HG02678 (cell line): ENCODE measurements at regions not wholly inside any gene's neighbourhood (a gene's known extent, or its start where the extent isn't known, plus 50 kb on each side); places are given as distances from the start of the nearest gene placed in this dataset.

Source experiments
- ATAC-seq: cut with Tn5 transposase; IDR thresholded peaks from one replicate; pipeline ENCODE4 v1.9.1; 2021; ENCODE audit warnings: mild to moderate bottlenecking, moderate library complexity; ENCODE audit not compliant: unreplicated experiment

- ATAC-seq = no peak
Measured at GRCh38 chr10:78768876-78769275, 299.9 kb upstream of the ZMIZ1 start.

DNA sequence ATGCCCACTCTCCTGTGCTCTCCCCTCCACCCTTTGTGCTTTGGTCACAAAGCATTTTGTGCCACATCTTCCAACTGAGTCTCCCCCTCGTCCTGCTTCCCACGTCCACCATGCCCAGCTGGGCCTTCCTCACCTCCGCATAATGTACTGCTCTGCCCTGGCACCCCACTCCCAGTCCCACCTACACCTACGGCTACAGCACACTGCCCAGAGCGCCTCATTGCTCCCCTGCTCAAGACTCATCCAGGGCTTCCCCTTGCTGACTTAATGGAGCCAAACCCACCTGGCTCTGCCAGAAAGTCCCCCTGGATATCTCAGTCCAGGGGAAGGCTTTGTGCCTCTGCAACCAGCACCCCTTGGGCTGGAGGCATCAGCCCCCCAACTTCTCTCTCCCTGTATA is 299.2 kb upstream of the ZMIZ1 start:
- ATAC-seq = no peak

DNA sequence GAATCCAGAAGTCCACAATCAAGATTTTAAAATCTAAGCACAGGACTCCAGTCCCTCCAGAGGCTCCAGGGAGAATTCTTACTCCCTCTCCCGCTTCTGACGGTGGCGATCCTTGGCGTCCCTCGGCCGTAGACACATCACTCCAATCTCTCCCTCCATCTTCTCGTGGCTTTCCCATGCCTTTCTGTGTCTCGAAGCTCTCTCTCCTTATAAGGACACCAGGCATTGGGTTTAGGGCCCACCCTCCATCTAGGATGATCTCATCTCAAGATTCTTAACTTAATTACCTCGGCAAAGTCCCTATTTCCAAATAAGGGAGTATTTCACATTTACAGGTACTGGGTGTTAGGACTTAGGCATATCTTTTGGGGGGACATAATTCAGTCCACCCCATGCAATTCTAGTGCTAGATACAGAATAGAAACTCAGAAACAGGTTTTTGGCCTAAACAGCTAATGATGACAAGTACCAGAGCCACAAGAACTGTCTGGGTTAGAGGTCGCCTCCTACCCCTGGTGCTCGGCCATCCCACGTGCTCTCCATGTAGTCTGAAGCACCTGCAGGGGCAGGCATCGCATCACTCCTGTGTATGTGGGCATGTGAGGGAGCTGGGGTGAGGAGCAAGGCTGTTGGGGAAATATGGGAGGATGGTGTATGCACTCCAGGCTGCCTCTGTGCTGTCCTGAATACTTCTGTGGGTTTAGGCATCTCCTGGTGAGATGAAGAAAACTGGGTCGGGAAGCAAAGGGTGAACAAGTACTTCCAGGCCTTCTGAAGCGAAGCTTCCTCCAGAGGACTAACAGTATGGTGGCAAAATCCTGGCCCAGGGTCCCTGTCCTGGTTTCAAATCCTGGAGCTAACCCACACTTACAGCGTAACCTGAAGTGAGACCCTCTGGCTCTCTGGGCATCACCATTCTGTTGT is 298.3 kb upstream of the ZMIZ1 start:
- ATAC-seq = no peak

DNA sequence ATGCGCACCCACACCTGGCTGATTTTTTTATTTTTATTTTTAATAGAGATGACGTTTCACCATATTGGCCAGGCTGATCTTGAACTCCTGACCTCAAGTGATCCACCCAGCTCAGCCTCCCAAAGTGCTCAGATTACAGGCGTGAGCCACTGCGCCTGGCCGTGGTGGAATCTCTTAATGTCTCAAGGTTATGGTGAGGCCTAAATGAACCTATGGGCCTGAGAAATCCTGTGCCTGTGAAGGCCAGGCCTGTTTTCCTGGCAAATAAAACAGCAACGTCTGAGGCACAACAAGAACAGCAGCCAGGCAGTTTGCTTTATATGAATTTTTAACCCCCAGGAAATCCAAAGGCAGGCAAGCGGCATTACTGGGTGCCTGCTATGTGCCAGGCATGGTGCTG is 297.5 kb upstream of the ZMIZ1 start:
- ATAC-seq = no peak

DNA sequence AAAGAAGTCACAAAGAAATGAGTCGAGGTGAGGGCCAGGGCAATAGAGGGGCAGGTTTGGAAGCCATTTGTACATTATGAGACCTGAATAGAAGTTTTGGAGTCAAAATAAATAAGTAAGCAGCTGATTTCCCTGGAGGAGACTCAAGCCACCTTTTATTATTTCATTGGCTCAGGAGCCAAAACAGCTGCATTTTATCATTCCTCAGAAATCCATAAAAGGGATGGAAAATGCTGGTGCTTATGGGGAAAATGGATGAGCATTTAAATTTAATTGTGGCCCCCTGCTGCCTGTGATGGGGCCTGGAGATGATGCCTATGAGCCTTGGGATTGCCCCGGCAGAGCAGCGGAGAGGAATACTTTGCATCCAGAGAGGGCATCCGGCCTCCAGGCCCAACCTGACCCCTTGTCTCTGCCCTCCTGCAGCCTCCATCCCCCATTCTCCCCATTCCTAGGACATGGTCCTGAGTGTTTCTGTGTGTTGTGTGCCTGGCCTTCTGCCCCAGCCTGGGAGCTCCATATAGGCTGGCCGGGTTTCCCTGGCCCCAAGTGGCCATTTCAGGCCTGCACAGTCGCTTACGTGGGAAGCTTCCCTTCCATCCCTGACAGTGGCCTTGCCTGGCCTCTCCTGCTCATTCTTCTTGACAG is 296.8 kb upstream of the ZMIZ1 start:
- no peak for ATAC-seq

- ATAC-seq = no peak
Measured at GRCh38 chr10:78772486-78772885, 296.3 kb upstream of the ZMIZ1 start.

GRCh38 chr10:78772986-78773530 is 295.7 kb upstream of the ZMIZ1 start:
- no peak for ATAC-seq

GRCh38 chr10:78774614-78774998 is 294.2 kb upstream of the ZMIZ1 start:
- no peak for ATAC-seq

DNA sequence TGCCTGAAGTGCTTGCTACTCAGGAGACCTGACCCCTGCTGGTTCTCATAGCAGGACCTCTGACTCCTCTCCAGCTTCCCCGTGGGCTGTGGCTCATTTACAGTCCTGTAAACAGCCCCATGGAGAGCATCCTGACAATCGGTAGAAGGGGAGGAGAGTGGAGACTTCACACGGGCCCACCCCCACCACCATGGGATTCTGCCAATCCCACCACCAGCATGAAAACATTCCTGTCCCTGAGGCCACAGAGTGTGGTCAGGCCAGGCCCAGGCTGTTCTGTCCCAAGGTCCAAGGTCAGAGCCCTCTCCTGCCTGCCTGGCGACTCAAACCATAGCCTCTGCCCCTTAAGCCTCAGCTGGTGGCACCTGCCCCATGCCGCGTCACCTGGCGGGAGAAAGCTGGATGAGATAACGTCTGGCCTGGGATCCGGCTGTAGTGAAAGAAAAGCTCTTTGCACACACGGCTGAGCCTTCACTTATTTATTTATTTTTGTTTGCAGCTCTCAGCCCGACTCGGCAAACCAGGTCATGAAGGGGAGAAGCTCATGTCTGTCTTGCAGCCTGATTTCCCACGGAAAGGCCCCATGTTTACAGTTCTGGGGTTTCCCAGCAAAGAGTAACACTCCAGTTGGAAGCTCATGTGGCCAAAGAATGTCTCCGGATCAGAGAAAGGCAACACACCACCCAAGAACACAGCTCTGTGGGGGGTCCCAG is 293.6 kb upstream of the ZMIZ1 start:
- no peak for ATAC-seq

GRCh38 chr10:78775891-78776290 is 292.9 kb upstream of the ZMIZ1 start:
- no peak for ATAC-seq

- ATAC-seq = no peak
Measured at GRCh38 chr10:78776756-78777155, 292.0 kb upstream of the ZMIZ1 start.

DNA sequence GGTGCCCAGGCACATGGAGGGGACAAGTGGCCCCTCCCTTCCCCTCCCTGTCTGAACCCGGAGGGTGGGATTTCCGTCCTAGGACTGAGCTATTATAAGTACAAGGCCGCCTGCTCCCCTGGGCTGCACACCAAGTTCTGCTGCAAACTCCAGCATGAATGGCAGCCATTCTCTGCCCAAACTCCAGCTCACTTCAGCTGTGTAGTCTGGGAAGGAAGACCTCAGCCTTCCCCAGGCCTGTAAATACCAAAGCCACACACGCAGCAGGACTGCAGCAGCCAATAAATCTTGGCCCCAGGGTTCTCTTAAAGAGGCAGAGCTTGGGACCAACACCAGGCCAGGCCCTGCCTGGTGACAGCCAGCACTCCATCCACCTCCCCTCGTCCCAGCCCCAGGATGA is 291.3 kb upstream of the ZMIZ1 start:
- no peak for ATAC-seq

DNA sequence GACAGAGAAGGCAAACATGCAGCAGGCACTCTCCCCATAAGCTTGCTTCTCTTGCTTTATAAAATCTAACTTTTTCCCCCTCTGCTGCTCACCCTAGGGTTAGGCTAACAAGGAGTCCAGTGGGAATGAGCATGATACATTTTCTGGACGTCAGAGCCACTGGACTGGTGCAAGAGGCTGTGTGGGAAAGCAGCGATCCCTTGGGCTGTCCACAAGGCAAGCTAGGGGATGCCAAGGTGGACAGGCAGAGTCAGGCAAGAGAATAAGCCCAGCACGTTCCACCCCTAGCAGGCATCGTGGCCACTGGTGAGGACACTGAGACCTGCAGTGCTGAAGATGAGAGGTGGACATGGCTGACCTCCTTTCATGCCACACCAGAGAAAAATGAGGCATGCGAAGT is 290.9 kb upstream of the ZMIZ1 start:
- no peak for ATAC-seq

DNA sequence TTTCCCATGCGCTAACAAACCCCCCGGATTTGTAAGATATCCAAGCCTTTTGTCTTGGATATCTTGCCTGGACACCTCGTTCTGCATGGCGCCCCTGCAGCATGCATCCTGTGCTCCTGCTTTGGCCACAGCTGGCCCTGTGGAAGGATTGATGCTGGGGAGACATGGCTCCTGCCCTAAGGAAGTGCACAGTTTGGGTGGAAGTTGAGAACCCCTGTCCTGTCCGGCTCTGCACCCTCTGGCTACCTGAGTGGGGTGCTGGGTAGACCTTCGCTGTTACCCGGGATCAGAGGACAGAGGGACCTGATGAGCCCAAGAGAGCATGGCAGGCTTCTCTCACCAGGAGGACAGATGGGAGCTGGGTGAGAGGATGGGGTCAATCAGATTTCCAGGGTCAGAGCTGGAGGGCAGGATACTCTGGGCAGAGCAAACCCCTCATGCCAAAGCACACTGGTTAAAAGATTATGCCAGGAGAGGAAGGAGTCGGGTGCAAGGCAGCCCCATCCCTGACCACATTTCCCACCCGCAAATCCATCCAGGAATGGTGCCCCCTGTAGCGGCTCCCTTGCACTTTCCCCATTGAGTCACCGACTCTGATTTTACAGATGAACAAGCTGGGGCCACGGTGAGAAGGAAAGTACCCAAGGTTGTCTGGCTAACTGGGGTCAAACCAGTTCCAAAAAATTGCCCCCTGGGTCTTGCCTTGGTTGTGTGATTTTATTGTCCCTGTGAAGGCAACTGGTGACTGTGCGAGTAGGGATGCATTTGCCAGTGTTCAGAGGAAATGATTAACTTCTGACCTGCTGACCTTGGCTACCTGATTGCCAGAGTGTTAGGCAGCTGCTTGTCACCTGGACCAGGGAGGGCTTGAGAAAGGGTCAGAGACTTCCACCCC is 290.1 kb upstream of the ZMIZ1 start:
- no peak for ATAC-seq

DNA sequence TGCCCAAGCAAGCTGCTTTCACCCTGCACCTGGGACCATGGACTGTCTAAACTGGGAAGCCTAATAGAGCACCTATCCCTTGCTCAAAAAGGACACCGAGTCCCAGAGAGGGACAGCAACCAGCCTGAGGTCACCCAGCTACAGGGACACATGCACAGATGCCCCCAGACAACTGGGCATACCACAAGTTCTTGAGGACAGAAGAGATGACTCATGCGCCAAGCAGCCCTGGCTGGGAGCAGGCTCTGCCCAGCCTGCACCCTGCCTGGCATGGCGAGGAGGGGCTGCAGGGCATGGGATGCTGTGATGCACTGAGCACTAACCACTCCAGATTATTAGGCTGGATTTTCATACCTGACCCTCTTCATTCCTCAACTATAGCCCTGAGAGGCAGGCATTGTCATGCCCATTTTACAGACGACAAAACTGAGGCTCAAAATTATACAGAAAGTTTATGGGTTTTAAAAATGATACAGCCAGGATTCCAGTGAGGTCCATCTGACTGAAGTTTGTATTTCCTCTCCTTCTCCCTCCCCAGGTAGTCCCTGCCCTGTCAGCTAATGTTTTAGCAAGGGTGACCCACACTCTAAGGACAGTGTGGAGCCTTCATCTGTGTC is 289.3 kb upstream of the ZMIZ1 start:
- ATAC-seq = no peak

DNA sequence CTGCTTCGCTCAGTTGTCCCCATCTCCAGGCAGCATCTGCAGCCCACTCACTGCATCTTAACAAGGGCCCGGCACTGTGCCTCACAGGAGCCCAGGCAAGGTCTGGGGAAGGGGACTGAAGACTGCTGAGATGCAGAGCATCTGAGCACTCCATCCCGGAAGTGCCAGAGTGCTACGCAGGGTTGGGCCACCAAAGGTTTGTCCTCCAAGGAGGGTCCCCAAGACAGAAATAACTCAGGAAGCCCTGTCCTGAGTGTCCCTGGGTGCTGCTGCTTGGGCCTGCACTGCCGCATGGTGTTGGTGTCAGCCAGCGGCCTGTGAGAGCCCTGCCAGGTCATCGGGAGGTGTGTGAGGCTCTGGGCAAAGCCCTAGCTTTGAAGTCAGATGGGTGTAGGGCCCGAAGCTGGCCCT is 288.2 kb upstream of the ZMIZ1 start:
- ATAC-seq = no peak

DNA sequence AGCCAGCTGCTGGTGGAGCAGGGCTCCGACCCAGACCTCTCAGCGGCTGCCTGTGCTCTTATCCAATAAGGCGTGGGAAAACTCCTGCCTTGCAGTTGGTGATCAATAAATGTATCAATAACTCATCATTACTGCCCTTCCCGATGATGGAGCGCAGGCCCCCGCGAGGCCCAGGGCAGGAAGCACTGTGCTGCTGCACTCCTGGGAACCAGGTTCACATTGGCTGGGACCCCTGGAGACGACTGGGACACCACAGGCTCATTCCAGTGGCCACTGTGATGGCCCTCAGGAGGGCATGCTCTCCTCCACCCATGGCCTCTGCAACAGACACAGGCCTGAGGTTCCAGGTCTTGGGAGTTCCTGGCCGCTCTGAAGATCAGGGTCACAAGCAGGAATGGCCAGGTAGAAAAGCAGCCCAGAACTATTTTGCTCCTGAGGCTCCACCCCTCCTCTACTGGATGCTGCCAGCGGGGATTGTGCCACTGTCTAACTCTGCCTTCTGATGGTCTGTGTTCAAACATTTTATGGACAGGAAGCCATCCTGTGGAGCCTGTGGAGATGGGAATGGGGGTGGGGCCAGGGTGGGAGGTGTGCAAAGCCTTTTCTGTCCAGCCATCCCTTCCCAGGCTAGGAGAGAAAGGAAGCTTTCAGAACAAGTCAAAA is 287.4 kb upstream of the ZMIZ1 start:
- no peak for ATAC-seq

- ATAC-seq = no peak
Measured at GRCh38 chr10:78781991-78782390, 286.8 kb upstream of the ZMIZ1 start.

DNA sequence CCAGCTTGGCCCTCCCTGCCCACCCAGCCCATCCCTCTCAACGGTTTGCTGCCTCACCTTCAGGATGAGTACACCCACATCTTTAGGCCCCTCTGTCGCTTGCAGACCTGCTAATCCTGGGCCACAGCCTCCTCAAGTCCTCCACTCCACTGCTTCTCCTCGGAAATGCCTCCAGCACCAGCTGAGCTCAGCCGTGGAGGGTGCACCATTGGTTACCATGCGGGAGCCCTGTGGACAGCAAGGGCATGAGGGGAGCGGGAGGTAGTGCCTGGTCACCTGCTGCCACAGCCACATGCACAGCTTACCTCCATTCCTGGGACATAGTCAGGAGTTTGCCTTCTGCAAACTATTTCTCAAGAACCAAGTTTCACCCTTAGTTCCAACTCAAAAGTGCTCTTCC is 286.3 kb upstream of the ZMIZ1 start:
- no peak for ATAC-seq

- no peak for ATAC-seq
Measured at GRCh38 chr10:78783753-78784152, 285.0 kb upstream of the ZMIZ1 start.
